Type B pancreatic cell (in vitro differentiated cells): ENCODE measurements at regions not wholly inside any gene's neighbourhood (a gene's known extent, or its start where the extent isn't known, plus 50 kb on each side); places are given as distances from the start of the nearest gene placed in this dataset.

Experiments used
- DNase-seq: peaks from one replicate; pipeline ENCODE4 v3.0.0; 2021; ENCODE audit warnings: mixed read lengths; ENCODE audit not compliant: unreplicated experiment; ENCODE audit errors: extremely low spot score
- H3K27ac Mint-ChIP-seq: 2 replicates; pipeline ENCODE4 v1.8.0; 2021; ENCODE audit warnings: mild to moderate bottlenecking, mixed read lengths
- H3K27me3 Mint-ChIP-seq: 2 replicates; pipeline ENCODE4 v1.8.0; 2021; ENCODE audit warnings: mixed read lengths
- H3K36me3 Mint-ChIP-seq: 2 replicates; pipeline ENCODE4 v1.8.0; 2021; ENCODE audit warnings: mixed read lengths
- H3K4me1 Mint-ChIP-seq: one replicate; pipeline ENCODE4 v1.8.0; 2021; ENCODE audit warnings: mixed read lengths; ENCODE audit not compliant: unreplicated experiment
- H3K4me3 Mint-ChIP-seq: 2 replicates; pipeline ENCODE4 v1.8.0; 2021; ENCODE audit warnings: mild to moderate bottlenecking, mixed read lengths
- H3K9me3 Mint-ChIP-seq: 2 replicates; pipeline ENCODE4 v1.8.0; 2021; ENCODE audit warnings: mixed read lengths
- TF ChIP-seq, protein P1 (sequence below): fragments of 200-600 bp; sonication (generic); conservative IDR thresholded peaks from 2 replicates; pipeline ENCODE4 v1.5.0; 2021; ENCODE audit warnings: antibody characterized with exemption, mild to moderate bottlenecking

DNA sequence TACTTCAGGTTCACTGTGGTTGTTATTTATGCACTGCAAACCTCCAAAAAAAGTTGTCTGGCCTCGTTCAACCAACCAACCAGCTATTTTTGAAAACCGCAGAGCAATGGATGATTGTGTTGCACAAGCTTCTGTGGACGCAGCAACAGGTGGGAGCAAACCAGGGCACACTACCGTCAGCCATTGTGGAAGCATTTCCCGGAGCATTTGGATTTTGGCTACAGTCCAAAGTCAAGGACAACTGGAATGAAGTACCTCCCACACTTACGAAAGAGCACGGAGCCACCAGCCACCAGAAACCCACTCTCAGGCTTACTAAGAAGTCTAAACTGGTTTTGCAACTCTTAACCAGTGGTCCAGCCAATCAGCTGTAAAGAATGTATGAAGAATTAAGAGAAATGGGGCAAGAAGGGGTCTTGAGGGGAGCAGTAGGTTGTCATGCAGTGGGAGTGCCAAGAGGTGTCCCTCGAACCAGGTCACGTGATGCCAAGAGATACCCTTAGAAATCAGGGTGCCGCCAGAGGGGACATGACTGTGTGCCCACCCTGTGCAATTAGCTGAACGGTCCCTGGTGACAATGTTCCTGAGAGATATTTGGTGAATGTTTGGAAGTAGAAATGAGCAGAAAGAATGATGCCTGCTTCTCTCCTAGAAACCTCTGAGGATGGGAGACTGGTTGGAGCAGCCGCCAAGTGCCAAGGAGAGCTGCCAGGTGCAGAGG, 68.9 kb upstream of the PCSK6 start:
- Mint-ChIP-seq H3K4me1 (no peaks in the 10 kb centered on the region), H3K27ac (no peak overlapping the region), H3K27me3 (peaks cover 14% of the 10 kb centered on the region), H3K36me3 (no peaks in the 10 kb centered on the region), H3K9me3 (no peaks in the 10 kb centered on the region), H3K4me3 (no peak overlapping the region)
- DNase-seq, result no peak
- TF ChIP-seq, protein P1, sequence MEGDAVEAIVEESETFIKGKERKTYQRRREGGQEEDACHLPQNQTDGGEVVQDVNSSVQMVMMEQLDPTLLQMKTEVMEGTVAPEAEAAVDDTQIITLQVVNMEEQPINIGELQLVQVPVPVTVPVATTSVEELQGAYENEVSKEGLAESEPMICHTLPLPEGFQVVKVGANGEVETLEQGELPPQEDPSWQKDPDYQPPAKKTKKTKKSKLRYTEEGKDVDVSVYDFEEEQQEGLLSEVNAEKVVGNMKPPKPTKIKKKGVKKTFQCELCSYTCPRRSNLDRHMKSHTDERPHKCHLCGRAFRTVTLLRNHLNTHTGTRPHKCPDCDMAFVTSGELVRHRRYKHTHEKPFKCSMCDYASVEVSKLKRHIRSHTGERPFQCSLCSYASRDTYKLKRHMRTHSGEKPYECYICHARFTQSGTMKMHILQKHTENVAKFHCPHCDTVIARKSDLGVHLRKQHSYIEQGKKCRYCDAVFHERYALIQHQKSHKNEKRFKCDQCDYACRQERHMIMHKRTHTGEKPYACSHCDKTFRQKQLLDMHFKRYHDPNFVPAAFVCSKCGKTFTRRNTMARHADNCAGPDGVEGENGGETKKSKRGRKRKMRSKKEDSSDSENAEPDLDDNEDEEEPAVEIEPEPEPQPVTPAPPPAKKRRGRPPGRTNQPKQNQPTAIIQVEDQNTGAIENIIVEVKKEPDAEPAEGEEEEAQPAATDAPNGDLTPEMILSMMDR, result no peak

DNA sequence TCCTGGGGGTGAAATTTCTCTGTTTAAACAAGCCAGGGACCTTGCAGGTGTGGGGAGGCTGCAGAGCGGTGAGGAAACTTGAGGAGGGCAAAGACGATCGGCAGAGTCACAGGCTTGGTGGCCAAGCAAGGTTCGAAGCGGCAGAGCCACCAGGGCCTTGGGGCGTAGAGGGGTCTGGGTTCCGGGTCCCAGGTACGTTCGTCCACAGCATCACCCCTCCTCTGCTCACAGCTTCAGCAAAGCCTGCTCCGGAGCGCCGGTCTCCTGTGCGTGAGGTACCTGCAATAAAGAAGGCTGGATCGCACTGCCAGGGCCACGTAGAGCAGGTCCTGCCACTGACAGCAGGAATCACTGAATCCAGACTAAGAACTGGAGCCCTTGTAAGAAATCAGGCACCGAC, 66.8 kb upstream of the PCSK6 start:
- H3K27me3 Mint-ChIP-seq, result peaks cover 15% of the 10 kb centered on the region
- no peak overlapping the region for H3K27ac Mint-ChIP-seq

DNA sequence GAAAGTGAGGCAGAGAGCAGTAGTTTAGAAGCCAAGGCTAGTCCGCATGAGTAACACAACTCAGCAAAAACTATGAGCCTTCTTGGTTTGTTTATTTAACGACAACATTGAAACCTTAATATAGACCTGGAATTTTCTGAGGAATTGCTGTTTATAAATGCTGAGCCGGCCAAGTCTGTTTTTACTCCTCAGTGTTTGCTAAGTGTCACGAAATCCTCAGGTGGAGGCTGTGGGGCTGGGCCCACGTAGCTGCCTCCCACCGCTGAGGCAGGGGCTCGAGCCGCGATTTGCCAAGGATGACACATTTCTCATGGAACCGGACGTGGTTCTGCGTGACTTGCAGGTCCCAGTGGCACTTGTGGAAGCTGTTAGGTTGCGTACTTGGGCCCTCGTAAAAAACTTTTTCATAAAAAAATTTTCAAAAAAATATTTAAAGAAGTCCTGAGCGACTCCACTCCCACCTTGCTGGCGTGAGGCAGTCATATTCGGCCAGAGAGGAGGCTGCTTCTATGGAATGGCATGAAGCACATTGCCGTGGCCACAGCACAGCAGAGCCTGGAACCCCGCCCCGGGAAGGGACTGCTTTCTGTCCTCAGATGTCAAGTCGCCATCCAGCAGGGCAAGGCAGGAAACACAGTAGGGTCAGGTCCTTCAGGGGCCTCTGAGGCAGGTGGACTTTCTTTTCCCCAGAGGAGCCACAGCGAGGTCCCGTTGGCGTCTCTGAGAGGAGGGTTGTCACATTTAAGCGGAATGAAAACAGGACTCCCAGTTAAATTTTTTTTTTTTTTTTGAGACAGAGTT, 64.8 kb upstream of the PCSK6 start:
- Mint-ChIP-seq H3K4me1 (no peaks in the 10 kb centered on the region), H3K27ac (no peak overlapping the region), H3K36me3 (no peaks in the 10 kb centered on the region), H3K4me3 (no peak overlapping the region), H3K27me3 (peaks cover 18% of the 10 kb centered on the region), H3K9me3 (no peaks in the 10 kb centered on the region)
- TF ChIP-seq, protein P1, result no peak
- DNase-seq, result no peak

More for the DNA sequence above, 66.8 kb upstream of the PCSK6 start:
- H3K4me3 Mint-ChIP-seq, result no peak overlapping the region
- no peaks in the 10 kb centered on the region for H3K4me1 Mint-ChIP-seq
- no peaks in the 10 kb centered on the region for H3K9me3 Mint-ChIP-seq
- H3K36me3 Mint-ChIP-seq, result no peaks in the 10 kb centered on the region
- TF ChIP-seq, protein P1, result no peak
- DNase-seq, result no peak

DNA sequence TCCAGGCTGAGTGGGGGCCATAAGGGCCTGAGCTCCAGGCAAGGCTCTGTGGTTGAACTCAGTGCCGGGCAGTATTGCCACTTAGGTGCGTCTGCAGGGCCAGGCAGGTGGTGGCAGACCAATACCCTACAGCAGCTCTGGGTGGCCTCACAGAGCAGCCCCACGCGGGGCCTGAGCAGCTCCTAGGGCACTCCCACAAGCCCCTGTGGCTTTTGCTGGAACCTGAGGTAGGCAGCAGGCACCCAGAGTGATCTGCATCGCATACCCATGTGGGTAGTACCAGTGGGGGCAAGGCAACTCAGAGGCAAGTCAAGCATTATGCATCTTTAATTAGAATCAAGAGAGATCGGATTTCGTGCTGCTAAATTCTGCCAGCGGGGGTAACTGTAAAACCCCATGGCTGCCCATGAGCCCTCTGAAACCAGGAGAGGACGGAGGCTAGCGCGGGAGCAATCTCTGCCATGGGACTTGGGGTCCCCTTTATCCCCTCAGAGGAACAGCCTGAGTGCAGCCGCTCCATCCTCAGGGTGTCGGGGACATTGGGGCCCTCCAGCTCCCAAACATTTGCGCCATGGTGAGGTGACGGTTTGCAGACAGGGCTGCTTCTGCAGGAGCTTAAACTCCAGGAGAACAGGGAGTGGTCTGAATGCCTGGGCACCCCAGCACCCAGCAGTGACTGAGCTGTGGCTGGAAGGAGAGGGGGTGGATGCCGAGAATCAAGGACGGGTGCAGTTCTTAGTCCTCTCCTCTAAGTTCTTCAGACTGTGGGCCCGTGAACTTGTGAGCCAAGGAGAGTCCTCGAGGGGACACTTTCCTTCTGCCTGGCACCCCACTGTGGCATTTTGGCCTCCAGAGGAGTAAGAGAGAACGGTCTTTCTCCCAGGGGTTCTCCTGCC, 62.4 kb upstream of the PCSK6 start:
- H3K4me1 Mint-ChIP-seq, result no peaks in the 10 kb centered on the region
- H3K4me3 Mint-ChIP-seq, result no peak overlapping the region
- no peaks in the 10 kb centered on the region for H3K9me3 Mint-ChIP-seq
- no peaks in the 10 kb centered on the region for H3K36me3 Mint-ChIP-seq
- DNase-seq, result no peak
- H3K27ac Mint-ChIP-seq, result no peak overlapping the region
- TF ChIP-seq, protein P1, result no peak
- H3K27me3 Mint-ChIP-seq, result peaks cover 21% of the 10 kb centered on the region

DNA sequence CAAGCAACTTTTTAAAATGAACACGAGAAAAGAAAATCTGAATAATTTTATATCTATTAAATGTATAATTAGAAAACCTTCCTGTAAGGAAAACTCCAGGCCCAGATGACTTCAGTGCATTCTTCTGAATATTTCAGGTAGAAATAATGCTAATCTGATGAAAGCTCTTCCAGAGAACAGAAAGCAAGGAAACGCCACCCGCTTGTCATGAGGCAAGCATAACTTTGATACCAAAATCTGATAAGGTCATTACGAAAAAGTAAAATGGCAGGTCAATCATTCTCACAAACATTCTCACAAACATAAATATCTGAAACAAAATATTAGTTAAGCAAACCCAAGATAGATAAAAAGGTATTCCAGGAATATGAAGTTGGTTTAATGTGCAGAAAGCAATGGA, 60.6 kb upstream of the PCSK6 start:
- Mint-ChIP-seq H3K9me3 (no peaks in the 10 kb centered on the region), H3K4me3 (no peak overlapping the region), H3K27me3 (peaks cover 26% of the 10 kb centered on the region), H3K27ac (no peak overlapping the region), H3K4me1 (no peaks in the 10 kb centered on the region), H3K36me3 (no peaks in the 10 kb centered on the region)
- DNase-seq, result no peak
- TF ChIP-seq, protein P1, result no peak
